ENCODE measurements at regions not wholly inside any gene's neighbourhood (a gene's known extent, or its start where the extent isn't known, plus 50 kb on each side); places are given as distances from the start of the nearest gene placed in this dataset.

GRCh38 chr4:149009223-149009622 is 567.0 kb upstream of the NR3C2 start:
- no peaks in the 10 kb centered on the region for H3K27me3 ChIP-seq (replicated peaks in 1 of 2; ENCODE audit: control insufficient read depth in 2 of 2, insufficient read depth in 2 of 2, low read length in 1 of 2)
- TF ChIP-seq ESRRA (IDR thresholded peaks at IDR 0.05; ENCODE audit: low read length) (no peak), POU2F2 (IDR thresholded peaks at IDR 0.05; ENCODE audit: borderline replicate concordance, low read depth, low read length) (no peak), ZBTB40 (IDR thresholded peaks at IDR 0.05; ENCODE audit: borderline replicate concordance) (no peak), TCF3 (IDR thresholded peaks at IDR 0.05; ENCODE audit: borderline replicate concordance, insufficient read depth, low read depth, low read length) (no peak), BCLAF1 (IDR thresholded peaks at IDR 0.05) (no peak), CHD4 (IDR thresholded peaks at IDR 0.05) (no peak)
- FAIRE-seq = no peak
- no peak for DNase-seq (ENCODE audit: low read depth, low spot score)
- POLR2A ChIA-PET = no interaction called here
- intact Hi-C loops (cut with micrococcal nuclease; ENCODE audit: unreplicated experiment) (no loop called here), in situ Hi-C loops (cut with MboI) (no loop called here)
- H3K79me2 ChIP-seq (ENCODE audit: control insufficient read depth, insufficient read depth, low read length) = no peaks in the 10 kb centered on the region
- no peak overlapping the region for H3K27ac ChIP-seq (ENCODE audit: control insufficient read depth, insufficient read depth)
- CTCF ChIA-PET = no interaction called here
- H3K36me3 ChIP-seq (ENCODE audit: control insufficient read depth in 2 of 2, insufficient read depth in 2 of 2, low read length in 1 of 2) = no peaks in the 10 kb centered on the region
- BruUV-seq (replicated peaks) = no TSS peak
- WGBS (ENCODE audit: insufficient coverage, insufficient replicate concordance, low lambda C conversion rate, missing lambda C conversion rate) = 0% methylated on average over 2 of the region's 2 CpGs
- H3K4me2 ChIP-seq (ENCODE audit: control insufficient read depth, insufficient read depth) = no peak overlapping the region
- no peaks in the 10 kb centered on the region for H3K9me3 ChIP-seq (replicated peaks; ENCODE audit: control insufficient read depth, insufficient read depth, low read length)
- no peaks in the 10 kb centered on the region for H3K4me1 ChIP-seq (ENCODE audit: control insufficient read depth, insufficient read depth, low read length)
- H2AFZ ChIP-seq (ENCODE audit: control insufficient read depth, low read depth, low read length) = no peak overlapping the region
- H4K20me1 ChIP-seq (ENCODE audit: control insufficient read depth, insufficient read depth) = no peaks in the 10 kb centered on the region
- RAD21 ChIA-PET (ENCODE audit: unreplicated experiment) = no interaction called here
- H3K4me3 ChIP-seq = no peak overlapping the region
- H3K9ac ChIP-seq (ENCODE audit: control insufficient read depth, insufficient read depth, low read length) = no peak overlapping the region
- no peak for ATAC-seq
- SMC1A ChIA-PET (ENCODE audit: uncharacterized antibody, unreplicated experiment) = no interaction called here

Measured in GM12878 (cell line).